ENCODE measurements at regions not wholly inside any gene's neighbourhood (a gene's known extent, or its start where the extent isn't known, plus 50 kb on each side); places are given as distances from the start of the nearest gene placed in this dataset.

DNA sequence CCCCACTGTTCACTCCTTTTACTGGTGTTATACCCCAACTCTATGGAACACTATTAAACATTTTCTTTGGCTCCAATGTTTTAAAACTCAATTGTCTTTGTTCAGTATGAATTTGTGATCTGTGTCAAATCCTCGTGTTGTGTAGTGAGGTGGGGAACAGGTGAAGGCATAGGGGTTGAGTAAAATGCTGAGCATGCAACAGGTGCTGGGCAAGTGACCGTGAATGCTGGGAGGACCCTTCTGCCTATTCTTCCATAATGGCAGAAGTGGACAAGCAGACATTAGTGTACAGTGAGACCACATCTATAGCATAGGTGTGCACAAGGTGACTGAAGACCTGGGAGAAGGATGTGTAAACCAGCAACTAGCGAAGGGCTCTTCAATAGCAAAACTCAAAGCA is 1188.0 kb downstream of the UQCRFS1 start:
- DNase-seq, result no peak

DNA sequence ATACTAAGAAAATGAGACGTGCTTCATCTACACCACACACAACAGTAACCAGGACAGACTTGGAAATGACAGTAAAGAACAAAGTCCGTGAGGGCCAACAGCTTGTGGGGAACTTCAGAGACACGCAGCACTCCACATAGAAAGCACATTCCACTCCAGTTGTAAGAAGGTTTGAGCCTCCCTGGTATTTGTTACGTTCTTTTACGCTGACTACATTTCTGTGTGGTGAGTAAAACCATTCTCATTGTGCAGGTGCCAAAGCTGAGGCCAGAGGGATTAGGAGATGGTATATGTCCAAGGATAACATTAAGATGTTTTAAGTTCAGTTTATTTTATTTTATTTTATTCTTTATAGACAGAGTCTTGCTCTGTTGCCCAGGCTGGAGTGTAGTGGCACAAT is 1189.9 kb downstream of the UQCRFS1 start:
- DNase-seq, result no peak

GRCh38 chr19:28022506-28022905 is 1190.4 kb downstream of the UQCRFS1 start:
- DNase-seq, result no peak

DNA sequence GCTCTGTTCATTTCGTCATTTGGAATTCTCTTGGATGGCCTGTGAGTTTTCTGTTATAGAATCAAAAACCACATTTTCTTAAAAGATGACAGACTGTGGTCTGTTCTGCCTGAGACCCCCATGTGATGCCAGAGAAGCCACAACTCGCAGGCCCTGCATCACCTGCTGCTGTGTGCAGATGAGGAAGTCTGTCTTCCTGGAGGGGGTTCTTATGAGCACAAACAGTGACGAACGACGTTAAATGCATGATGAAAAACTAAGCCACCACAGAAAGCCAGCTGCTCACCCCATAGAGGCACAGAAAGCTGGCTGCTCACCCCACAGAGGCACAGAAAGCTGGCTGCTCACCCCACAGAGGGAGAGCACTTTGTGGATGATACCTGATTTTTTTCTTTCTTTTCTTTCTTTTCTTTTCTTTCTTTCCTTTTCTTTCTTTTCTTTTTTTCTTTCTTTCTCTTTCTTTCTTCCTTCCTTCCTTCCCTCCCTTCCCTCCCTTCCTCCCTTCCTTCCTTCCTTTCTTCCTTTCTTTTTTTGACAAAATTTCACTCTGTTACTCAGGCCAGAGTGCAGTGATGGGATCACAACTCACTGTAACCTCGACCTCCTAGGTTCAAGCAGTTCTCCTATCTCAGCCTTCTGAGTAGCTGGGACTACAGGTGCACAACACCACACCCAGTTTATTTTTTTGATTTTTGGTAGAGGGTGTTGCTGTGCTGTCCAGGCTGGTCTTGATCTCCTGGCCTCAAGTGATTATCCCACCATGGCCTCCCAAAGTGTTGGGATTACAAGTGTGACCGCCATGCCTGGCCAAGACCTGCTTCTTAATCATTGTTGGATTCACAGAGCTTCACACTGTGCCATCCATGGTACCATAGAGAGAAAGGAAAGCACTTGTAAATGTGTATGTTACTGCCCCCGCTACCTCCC is 1191.4 kb downstream of the UQCRFS1 start:
- DNase-seq, result no peak

- no peak for DNase-seq
These were observed 1192.2 kb downstream of the UQCRFS1 start for GRCh38 chr19:28020619-28021258.

DNA sequence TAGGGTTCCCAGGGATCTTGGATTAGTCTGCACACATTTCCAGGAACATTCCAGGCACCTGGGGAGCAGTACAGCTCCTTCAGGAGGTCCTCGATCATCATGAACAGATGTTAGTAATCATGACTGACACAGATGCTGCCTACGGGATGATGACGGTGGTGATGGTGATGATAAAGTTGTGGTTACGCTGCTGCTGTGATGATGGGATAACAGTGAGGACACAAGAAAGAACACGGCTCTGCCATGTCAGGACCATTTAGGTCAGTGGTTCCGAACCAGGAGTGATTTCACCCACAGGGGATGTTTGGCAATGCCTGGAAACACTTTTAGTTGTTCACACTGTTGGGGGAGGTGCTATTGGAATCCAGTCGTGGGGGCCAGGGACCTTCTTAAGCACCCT is 1193.0 kb downstream of the UQCRFS1 start:
- DNase-seq, result no peak

DNA sequence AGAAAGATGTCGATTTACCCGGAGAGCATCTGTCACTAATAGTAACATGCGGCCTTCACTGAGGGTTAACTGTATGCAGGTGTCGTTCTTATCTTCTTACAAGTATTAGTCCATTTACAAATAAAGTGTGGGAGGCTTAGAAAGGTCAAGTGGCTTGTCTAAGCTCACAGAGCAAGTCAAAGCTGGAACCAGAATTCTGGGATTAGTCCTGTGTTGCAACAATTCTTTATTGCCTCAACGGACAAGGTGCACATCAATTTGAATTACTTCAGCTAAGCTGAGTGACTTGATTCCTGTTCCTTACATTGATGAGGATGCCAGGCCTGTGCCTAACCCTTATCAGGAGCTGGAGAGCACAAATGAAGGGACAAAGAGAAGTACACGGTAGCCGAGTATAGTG is 1193.6 kb downstream of the UQCRFS1 start:
- no peak for DNase-seq

- DNase-seq, result no peak
These were observed 1194.5 kb downstream of the UQCRFS1 start for GRCh38 chr19:28018499-28018898.

DNA sequence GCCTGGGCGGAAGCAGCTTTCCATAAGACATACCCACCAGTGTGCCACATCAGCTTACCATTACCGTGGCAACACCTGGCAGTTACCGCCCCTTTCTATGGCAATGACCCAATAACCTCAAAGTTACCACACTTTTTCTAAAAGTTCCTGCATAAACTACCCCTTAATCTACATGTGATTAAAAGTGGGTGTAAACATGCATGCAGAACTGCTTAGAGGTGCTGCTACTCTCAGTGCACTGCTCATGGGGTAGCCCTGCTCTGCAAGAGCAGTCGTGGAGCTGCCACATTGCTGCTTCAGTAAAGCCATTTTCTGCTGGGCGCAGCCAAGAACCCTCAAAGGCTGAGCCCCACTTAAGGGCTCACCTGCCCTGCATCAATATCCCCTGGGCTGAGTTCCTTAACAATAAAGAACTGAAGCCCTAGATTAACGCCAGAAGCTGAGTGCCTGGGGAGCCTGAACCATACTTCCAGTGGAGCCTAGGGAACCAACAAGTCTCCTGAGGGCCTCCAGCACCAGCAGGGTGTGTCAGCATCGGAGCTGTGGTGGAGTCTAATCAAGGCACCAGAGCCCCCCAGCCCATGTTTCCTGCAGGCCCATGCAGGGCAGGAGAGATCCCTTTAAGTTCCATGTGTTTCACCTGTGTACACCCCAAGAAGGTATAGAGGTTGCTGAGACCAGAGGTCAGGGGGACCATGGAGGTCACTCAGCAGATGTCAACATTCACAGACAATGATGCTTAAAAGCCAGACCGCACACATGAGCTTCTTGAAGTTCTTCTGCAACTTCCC is 1198.1 kb downstream of the UQCRFS1 start:
- no peak for DNase-seq

DNA sequence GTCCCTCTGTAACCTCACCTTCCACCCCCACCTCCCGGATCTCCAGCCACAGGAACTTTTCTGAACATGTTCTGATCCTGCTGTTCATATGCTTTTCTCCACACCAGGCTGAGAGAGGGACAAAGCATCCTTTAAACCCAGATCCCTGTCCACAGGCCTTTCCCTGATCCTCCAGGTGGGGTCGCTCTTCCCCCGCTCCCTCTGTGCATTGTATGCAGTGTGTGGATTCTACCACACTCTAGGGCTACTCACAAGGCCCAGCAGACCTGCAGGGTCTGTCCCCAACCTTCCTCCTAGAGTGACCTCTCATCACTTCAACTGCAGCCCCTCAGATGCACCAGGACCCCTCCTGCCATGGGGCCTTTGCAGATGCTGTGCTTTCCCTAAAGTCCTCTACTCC is 1200.6 kb downstream of the UQCRFS1 start:
- DNase-seq, result no peak

DNA sequence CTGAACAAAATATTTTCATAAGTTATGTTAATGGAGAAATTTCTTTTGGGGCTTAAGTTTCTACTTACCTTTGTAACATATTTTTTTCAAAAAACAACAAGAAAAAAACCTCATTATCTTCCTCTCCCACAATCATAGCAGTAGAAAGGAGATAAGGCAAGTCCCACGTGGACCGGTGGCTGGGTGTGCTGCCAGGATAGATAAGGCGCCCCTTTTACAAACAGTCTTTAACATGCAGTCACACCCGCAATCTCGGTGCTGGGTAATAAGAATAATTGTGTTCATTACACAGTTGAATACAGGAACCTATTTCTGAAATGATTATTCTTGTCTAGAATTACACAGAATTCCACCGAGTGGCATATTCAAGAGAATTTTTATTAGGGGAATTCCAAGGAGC is 1202.3 kb downstream of the UQCRFS1 start:
- no peak for DNase-seq

GRCh38 chr19:28009696-28010095 is 1203.3 kb downstream of the UQCRFS1 start:
- no peak for DNase-seq

DNA sequence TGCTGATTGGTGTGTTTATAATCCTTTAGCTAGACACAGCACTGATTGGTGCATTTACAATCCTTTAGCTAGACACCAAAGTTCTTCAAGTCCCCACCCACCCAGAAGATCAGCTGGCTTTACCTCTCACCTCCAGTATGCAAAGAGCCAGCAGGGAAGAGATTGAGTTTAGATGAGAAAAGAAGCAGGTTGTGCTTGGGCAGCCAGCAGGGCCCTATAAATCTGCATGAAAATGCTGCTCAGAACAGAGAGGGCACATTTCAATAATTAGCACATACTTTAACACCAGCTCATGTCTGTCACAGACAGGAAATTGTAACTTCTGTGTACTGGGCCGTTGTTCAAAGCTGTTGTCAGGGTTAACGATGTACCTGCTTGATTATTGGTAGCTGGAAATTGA is 1204.3 kb downstream of the UQCRFS1 start:
- DNase-seq, result no peak

DNA sequence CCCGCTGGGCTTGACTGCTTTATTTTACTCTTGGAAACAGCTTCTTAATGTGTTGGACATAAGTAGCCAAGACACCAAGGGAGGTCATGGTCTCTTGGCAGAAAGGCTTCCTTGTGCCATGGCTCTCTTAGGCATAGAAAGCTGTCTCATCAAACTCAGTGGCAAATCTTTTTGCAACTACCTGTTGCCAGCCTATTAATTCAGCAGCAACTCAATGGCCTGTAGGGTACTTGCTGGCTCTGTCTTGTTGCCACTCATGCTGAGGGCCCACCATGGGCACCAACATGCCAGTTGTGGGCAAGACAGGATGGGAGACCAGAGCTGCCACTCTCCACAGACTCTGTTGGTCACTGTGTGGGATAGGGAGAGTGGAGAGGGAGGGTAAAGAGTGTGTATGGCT is 1209.4 kb downstream of the UQCRFS1 start:
- no peak for DNase-seq

DNA sequence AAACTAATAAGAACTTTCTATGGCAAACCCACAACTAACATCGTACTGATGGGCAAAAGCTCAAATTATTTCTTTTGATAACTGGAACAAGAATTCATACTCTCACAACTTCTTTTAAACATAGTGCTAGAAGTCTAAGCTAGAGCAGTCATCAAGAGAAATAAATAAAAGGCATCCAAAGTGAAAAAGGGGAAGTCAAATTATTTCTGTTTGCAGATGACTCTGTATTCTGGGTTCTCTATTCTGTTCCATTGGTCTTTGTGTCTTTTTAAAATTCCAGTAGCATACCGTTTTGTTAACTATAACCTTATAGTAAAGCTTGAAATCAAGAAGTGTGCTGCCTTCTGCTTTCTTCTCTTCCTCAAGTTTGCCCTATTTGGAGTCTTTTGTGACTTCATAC is 1215.9 kb downstream of the UQCRFS1 start:
- DNase-seq, result no peak

DNA sequence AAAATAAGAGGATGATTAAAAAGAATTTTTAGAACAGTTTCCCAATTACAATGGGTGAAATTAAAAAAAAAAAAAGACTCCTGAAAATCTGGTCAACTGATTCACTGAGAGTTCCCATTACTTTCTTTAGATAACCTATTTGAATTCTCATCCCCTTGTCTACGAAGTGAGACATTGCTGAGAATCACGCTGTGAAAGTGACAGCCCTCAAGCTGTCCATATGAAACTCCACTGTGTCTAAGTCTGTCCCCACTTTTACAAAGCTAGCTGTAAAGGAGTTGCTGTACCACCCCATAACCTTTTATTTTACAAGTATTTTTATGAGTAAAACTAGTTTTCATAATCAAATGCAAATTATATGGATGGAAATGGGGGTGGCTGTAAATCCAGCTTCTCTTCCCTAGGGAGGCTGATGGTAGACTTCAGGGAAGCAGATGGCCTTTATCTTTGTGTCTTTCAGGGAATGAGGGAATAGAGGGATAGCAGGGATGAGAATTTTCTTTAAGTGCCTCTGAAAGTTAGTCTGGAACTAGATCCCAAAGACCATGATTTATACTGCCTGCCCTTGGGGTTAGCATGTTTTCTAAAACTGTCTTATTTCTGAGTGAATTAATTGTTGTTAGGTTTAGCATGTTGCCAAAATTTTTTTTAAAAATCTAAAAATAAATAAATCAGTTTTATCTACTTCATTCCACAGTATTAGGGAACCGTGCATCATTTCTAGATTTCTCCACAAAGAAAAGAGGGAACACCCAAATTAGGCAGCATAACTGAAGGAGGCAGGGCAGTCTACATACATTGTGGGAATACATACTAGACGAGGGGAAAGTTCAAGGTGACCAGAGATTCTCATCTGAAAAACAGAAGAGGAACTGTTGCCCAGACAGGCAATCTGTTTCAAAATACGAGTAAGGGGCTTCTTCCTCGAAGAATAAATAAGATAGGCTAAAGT is 1219.1 kb downstream of the UQCRFS1 start:
- DNase-seq, result no peak

- DNase-seq, result no peak
These were observed 1226.7 kb downstream of the UQCRFS1 start for GRCh38 chr19:27986299-27986698.

DNA sequence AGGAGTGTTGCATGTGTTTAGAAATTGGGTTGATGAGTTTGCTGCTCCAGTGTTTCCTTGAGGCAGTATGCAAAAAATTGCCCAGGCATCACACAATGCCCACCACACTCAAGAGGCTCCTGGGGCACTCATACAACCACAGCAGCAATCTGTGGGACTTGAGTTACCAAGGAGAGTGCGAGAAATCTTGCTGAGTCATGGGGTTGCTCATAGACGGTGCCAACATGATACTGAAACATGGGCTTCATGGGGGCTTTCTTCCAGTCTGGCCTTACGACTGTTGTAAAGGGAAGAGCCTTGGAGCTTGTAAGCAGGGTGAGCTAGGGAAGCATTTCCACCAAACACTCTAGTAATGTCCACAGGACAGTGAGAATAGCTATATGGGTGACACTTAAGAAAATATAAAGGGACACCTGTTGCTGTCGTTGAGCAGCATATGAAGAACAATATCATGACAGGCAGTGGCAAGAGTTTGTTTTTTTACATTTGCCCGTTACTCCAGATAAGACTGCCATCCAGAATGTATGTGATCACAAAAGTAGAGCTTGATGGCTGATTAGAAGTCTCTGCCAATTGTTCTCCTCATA is 1237.4 kb downstream of the UQCRFS1 start:
- no peak for DNase-seq

GRCh38 chr19:27974082-27974513 is 1238.9 kb downstream of the UQCRFS1 start:
- DNase-seq, result peak; percentile 3 to 9

DNA sequence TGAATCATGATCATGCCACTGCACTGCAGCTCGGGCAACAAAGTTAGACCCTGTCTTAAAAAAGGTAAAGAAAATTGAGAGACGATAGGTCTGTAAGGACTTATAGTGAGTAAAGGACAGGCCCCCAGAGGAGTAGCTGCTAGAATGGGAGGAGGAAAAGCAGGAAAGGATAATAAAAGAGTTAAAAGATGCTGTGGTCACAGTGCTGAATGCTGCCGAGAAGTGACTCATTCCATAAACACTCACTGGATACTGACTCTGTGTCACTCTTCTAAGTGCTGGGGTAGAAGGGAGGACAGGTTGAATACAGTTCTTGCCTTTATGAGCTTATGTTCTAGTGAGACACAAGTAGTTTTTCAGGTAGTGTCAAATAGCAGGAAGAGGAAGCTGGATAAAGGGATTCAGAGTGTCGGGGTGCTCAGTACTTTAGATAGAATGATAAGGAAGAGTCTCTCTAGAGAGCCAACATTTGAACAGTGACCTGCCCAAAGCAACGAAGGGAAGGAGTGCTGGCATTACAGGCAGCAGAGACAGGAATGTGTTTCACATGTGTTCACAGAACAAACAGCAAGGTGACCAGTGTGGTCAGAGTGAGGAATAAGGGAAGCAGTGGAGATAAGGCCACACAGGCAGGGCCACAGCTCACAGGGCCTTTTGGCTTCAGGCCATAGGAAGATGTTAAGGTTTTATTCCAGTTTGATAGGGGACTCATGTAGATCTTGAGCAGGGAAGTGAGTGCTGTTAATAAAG is 1240.5 kb downstream of the UQCRFS1 start:
- no peak for DNase-seq

- DNase-seq, result no peak
These were observed 1241.1 kb downstream of the UQCRFS1 start for GRCh38 chr19:27971869-27972268.
